CD14-positive monocyte (primary cell): ENCODE measurements at regions not wholly inside any gene's neighbourhood (a gene's known extent, or its start where the extent isn't known, plus 50 kb on each side); places are given as distances from the start of the nearest gene placed in this dataset.

Experiments
- DNase-seq, 3 donors: peaks; one replicate each; pipeline ENCODE4 v3.0.0-alpha.2; 2011 to 2022
- H2AFZ ChIP-seq: 2 replicates; pipeline ENCODE4 v1.6.0; 2012; ENCODE audit warnings: mild to moderate bottlenecking, low read depth, low read length, inconsistent platforms; ENCODE audit not compliant: insufficient read depth, poor library complexity, severe bottlenecking
- H3K27ac ChIP-seq, 2 donors: 1 replicate in 1 of 2; 2 replicates in 1 of 2; pipeline ENCODE4 v1.5.1; 2012 to 2013; ENCODE audit warnings: low read length in 2 of 2, control low read depth in 1 of 2, inconsistent platforms in 1 of 2, low read depth in 1 of 2, mild to moderate bottlenecking in 1 of 2
- H3K27me3 ChIP-seq, 2 donors: one replicate each; pipeline versions ENCODE4 v1.6.0 to v1.6.1; 2011 to 2013; ENCODE audit warnings: low read length in 2 of 2; ENCODE audit not compliant: control insufficient read depth in 2 of 2, insufficient read depth in 2 of 2
- H3K36me3 ChIP-seq, 2 donors: replicated peaks in 1 of 2; 1 replicate in 1 of 2; 2 replicates in 1 of 2; pipeline versions ENCODE4 v1.5.1 to v1.6.1; 2012 to 2013; ENCODE audit warnings: low read length in 2 of 2, control low read depth in 1 of 2, inconsistent platforms in 1 of 2, mild to moderate bottlenecking in 1 of 2; ENCODE audit not compliant: insufficient read depth in 2 of 2, control insufficient read depth in 1 of 2
- H3K4me1 ChIP-seq, 2 donors: 1 replicate in 1 of 2; 2 replicates in 1 of 2; pipeline versions ENCODE4 v1.5.1 to v1.6.1; 2012 to 2013; ENCODE audit warnings: low read length in 2 of 2, control low read depth in 1 of 2, inconsistent platforms in 1 of 2, mild to moderate bottlenecking in 1 of 2, moderate library complexity in 1 of 2; ENCODE audit not compliant: insufficient read depth in 2 of 2, control insufficient read depth in 1 of 2
- H3K4me2 ChIP-seq: replicated peaks from 2 replicates; pipeline ENCODE3; 2012; ENCODE audit warnings: low read length, moderate library complexity, mild to moderate bottlenecking; ENCODE audit not compliant: poor library complexity, severe bottlenecking; ENCODE audit errors: extremely low read depth
- H3K4me3 ChIP-seq, 3 experiments: fragments of 200-600 bp in 1 of 3; sonication (generic) in 1 of 3; replicated peaks in 1 of 3; 1 replicate in 2 of 3; 2 replicates in 1 of 3; pipeline ENCODE4 v1.5.1; 2011 to 2013; ENCODE audit warnings: low read length in 3 of 3, mild to moderate bottlenecking in 3 of 3, control low read depth in 2 of 3, low read depth in 2 of 3, inconsistent platforms in 1 of 3, moderate library complexity in 1 of 3
- H3K79me2 ChIP-seq: 2 replicates; pipeline ENCODE4 v1.6.0; 2012; ENCODE audit warnings: mild to moderate bottlenecking, control low read depth, inconsistent platforms, low read length, moderate library complexity; ENCODE audit not compliant: insufficient read depth
- H3K9ac ChIP-seq: 2 replicates; pipeline ENCODE4 v1.6.0; 2017; ENCODE audit warnings: low read length, mild to moderate bottlenecking; ENCODE audit not compliant: insufficient read depth, poor library complexity, severe bottlenecking
- H3K9me3 ChIP-seq, 2 donors: replicated peaks in 1 of 2; 1 replicate in 1 of 2; 2 replicates in 1 of 2; pipeline versions ENCODE4 v1.5.1 to v1.6.1; 2012 to 2013; ENCODE audit warnings: low read length in 2 of 2, control low read depth in 1 of 2; ENCODE audit not compliant: control insufficient read depth in 1 of 2, insufficient read depth in 1 of 2
- H4K20me1 ChIP-seq: 2 replicates; pipeline ENCODE4 v1.6.0; 2012; ENCODE audit warnings: mild to moderate bottlenecking, low read length, control low read depth, moderate library complexity; ENCODE audit not compliant: insufficient read depth
- H3K27ac Mint-ChIP-seq, 7 donors: one replicate each; pipeline ENCODE4 v1.8.0; 2020; ENCODE audit warnings: mild to moderate bottlenecking in 7 of 7, mixed read lengths in 7 of 7, moderate library complexity in 6 of 7, inconsistent platforms in 2 of 7
- H3K27me3 Mint-ChIP-seq, 3 donors: one replicate each; pipeline ENCODE4 v1.8.0; 2021 to 2022; ENCODE audit warnings: low read depth in 3 of 3, mild to moderate bottlenecking in 3 of 3, mixed read lengths in 3 of 3, moderate library complexity in 3 of 3, inconsistent platforms in 1 of 3
- H3K36me3 Mint-ChIP-seq, 2 donors: one replicate each; pipeline ENCODE4 v1.8.0; 2020; ENCODE audit warnings: mixed read lengths in 2 of 2, inconsistent platforms in 1 of 2, mild to moderate bottlenecking in 1 of 2
- H3K4me1 Mint-ChIP-seq: one replicate; pipeline ENCODE4 v1.8.0; 2020; ENCODE audit warnings: mild to moderate bottlenecking, mixed read lengths
- H3K4me3 Mint-ChIP-seq, 2 donors: one replicate each; pipeline ENCODE4 v1.8.0; 2020; ENCODE audit warnings: mild to moderate bottlenecking in 2 of 2, mixed read lengths in 2 of 2, moderate library complexity in 1 of 2
- H3K9me3 Mint-ChIP-seq, 7 donors: one replicate each; pipeline ENCODE4 v1.8.0; 2020 to 2022; ENCODE audit warnings: mixed read lengths in 7 of 7, mild to moderate bottlenecking in 6 of 7, moderate library complexity in 6 of 7, inconsistent platforms in 2 of 7
- CTCF ChIP-seq: fragments of 200-600 bp; IDR thresholded peaks from one replicate; pipeline ENCODE4 v1.8.0; 2022; ENCODE audit warnings: antibody characterized with exemption, mild to moderate bottlenecking
- WGBS: methylation state at CpG from one replicate; pipeline ENCODE4 v1.1.5; 2013; ENCODE audit warnings: missing lambda C conversion rate; ENCODE audit not compliant: insufficient coverage; 5-methylcytosine and 5-hydroxymethylcytosine counted together
- intact Hi-C, 2 donors: fragments of 100-400 bp; cut with micrococcal nuclease; formaldehyde crosslinking; loops; one replicate each; pipeline versions ENCODE4 v1.15.0 to v1.15.1; 2023

- Mint-ChIP-seq H3K4me3 (no peak overlapping the region), H3K9me3 (peaks cover 0 to 8% (median 0%) of the 10 kb centered on the region in 7 donors), H3K36me3 (no peaks in the 10 kb centered on the region), H3K27me3 (peaks cover 0 to 1% (median 0%) of the 10 kb centered on the region in 3 donors), H3K27ac (no peak overlapping the region), H3K4me1 (no peaks in the 10 kb centered on the region)
- Histone ChIP-seq H3K4me1 (no peaks in the 10 kb centered on the region), H3K79me2 (no peaks in the 10 kb centered on the region), H3K36me3 (no peaks in the 10 kb centered on the region), H3K9ac (no peak overlapping the region), H4K20me1 (no peaks in the 10 kb centered on the region), H3K27me3 (no peaks in the 10 kb centered on the region), H3K9me3 (no peaks in the 10 kb centered on the region), H3K4me3 (no peak overlapping the region), H3K27ac (no peak overlapping the region), H2AFZ (no peak overlapping the region), H3K4me2 (no peak overlapping the region)
- intact Hi-C loops, result no loop called here
- DNase-seq, result no peak
- TF ChIP-seq CTCF, result no peak
- 100% methylated on average over 2 of the region's 4 CpGs for WGBS
Measured at GRCh38 chr9:80797101-80797829, 892.1 kb downstream of the TLE1 start.

GRCh38 chr9:80796632-80797031 lies 892.7 kb downstream of the TLE1 start:
- Histone ChIP-seq H2AFZ (no peak overlapping the region), H3K27ac (no peak overlapping the region), H3K9me3 (no peaks in the 10 kb centered on the region), H3K4me1 (no peaks in the 10 kb centered on the region), H3K36me3 (no peaks in the 10 kb centered on the region), H3K9ac (no peak overlapping the region), H3K4me3 (no peak overlapping the region), H3K4me2 (no peak overlapping the region), H4K20me1 (no peaks in the 10 kb centered on the region), H3K79me2 (no peaks in the 10 kb centered on the region), H3K27me3 (no peaks in the 10 kb centered on the region)
- no CpG with 5 or more reads among the region's 7 CpGs for WGBS
- Mint-ChIP-seq H3K36me3 (no peaks in the 10 kb centered on the region), H3K27ac (no peak overlapping the region), H3K4me1 (no peaks in the 10 kb centered on the region), H3K27me3 (peaks cover 0 to 1% (median 0%) of the 10 kb centered on the region in 3 donors), H3K9me3 (peaks cover 0 to 8% (median 0%) of the 10 kb centered on the region in 7 donors), H3K4me3 (no peak overlapping the region)
- TF ChIP-seq CTCF, result no peak
- DNase-seq, result no peak
- intact Hi-C loops, result no loop called here
